HEK293 (cell line): ENCODE measurements at regions not wholly inside any gene's neighbourhood (a gene's known extent, or its start where the extent isn't known, plus 50 kb on each side); places are given as distances from the start of the nearest gene placed in this dataset.
A peak's percentile ranks its signal among the peaks of the same experiment; 100 is the strongest.

ENCODE experiments used
- ATF2 ChIP-seq: fragments of 450-650 bp; formaldehyde crosslinking; IDR thresholded peaks from 2 replicates; pipeline ENCODE4 v1.5.1; 2016; ENCODE audit warnings: missing biosample characterization, missing genetic modification characterization, low read depth
- BCL6B ChIP-seq: fragments of 450-650 bp; formaldehyde crosslinking; IDR thresholded peaks from 2 replicates; pipeline ENCODE4 v1.5.1; 2017; ENCODE audit warnings: missing biosample characterization, missing genetic modification characterization
- EGR2 ChIP-seq: fragments of 450-650 bp; formaldehyde crosslinking; IDR thresholded peaks from 2 replicates; pipeline ENCODE4 v1.5.1; 2016; ENCODE audit warnings: low read depth, missing biosample characterization, missing genetic modification characterization
- GLIS1 ChIP-seq: fragments of 450-650 bp; formaldehyde crosslinking; IDR thresholded peaks from 2 replicates; pipeline ENCODE4 v1.5.1; 2016; ENCODE audit warnings: missing biosample characterization, missing genetic modification characterization
- GLIS2 ChIP-seq: fragments of 450-650 bp; formaldehyde crosslinking; IDR thresholded peaks from 2 replicates; pipeline ENCODE4 v1.5.1; 2016; ENCODE audit warnings: missing biosample characterization, missing genetic modification characterization
- HIC1 ChIP-seq: fragments of 450-650 bp; formaldehyde crosslinking; IDR thresholded peaks from 2 replicates; pipeline ENCODE4 v1.5.1; 2016; ENCODE audit warnings: missing biosample characterization, missing genetic modification characterization
- HOXC10 ChIP-seq: sonication (generic); formaldehyde crosslinking; IDR thresholded peaks from 2 replicates; pipeline ENCODE4 v1.8.1; 2023; ENCODE audit warnings: mild to moderate bottlenecking, missing genetic modification reagents
- KLF1 ChIP-seq: fragments of 450-650 bp; formaldehyde crosslinking; IDR thresholded peaks from 2 replicates; pipeline ENCODE4 v1.5.1; 2016; ENCODE audit warnings: missing biosample characterization, missing genetic modification characterization
- MZF1 ChIP-seq: fragments of 450-650 bp; formaldehyde crosslinking; IDR thresholded peaks from 2 replicates; pipeline ENCODE4 v1.5.1; 2017; ENCODE audit warnings: missing biosample characterization, missing genetic modification characterization, borderline replicate concordance
- SETDB1 ChIP-seq: IDR thresholded peaks from one replicate; pipeline ENCODE4 v1.6.1; 2017; ENCODE audit warnings: mild to moderate bottlenecking, low read length, moderate library complexity, mixed read lengths; ENCODE audit not compliant: insufficient read length
- YY2 ChIP-seq: fragments of 450-650 bp; formaldehyde crosslinking; IDR thresholded peaks from 2 replicates; pipeline ENCODE4 v1.5.1; 2016; ENCODE audit warnings: missing biosample characterization, missing genetic modification characterization
- ZBTB21 ChIP-seq: fragments of 450-650 bp; formaldehyde crosslinking; IDR thresholded peaks from 2 replicates; pipeline ENCODE4 v1.5.1; 2017; ENCODE audit warnings: missing biosample characterization, missing genetic modification characterization
- ZBTB6 ChIP-seq: fragments of 450-650 bp; formaldehyde crosslinking; IDR thresholded peaks from 2 replicates; pipeline ENCODE4 v1.5.1; 2017; ENCODE audit warnings: missing biosample characterization, missing genetic modification characterization
- ZEB2 ChIP-seq: fragments of 450-650 bp; formaldehyde crosslinking; IDR thresholded peaks from 2 replicates; pipeline ENCODE4 v1.5.1; 2016; ENCODE audit warnings: missing biosample characterization, missing genetic modification characterization
- ZFHX2 ChIP-seq: fragments of 450-650 bp; formaldehyde crosslinking; conservative IDR thresholded peaks from 2 replicates; pipeline ENCODE4 v1.5.1; 2016; ENCODE audit warnings: missing biosample characterization, missing genetic modification characterization
- ZFP3 ChIP-seq: fragments of 450-650 bp; formaldehyde crosslinking; IDR thresholded peaks from 2 replicates; pipeline ENCODE4 v1.5.1; 2016; ENCODE audit warnings: low read depth, missing biosample characterization, missing genetic modification characterization
- ZNF157 ChIP-seq: fragments of 450-650 bp; formaldehyde crosslinking; IDR thresholded peaks from 2 replicates; pipeline ENCODE4 v1.5.1; 2016; ENCODE audit warnings: missing biosample characterization, missing genetic modification characterization
- ZNF16 ChIP-seq: fragments of 450-650 bp; formaldehyde crosslinking; IDR thresholded peaks from 2 replicates; pipeline ENCODE4 v1.5.1; 2016; ENCODE audit warnings: low read depth, missing biosample characterization, missing genetic modification characterization
- ZNF202 ChIP-seq: fragments of 450-650 bp; formaldehyde crosslinking; IDR thresholded peaks from 2 replicates; pipeline ENCODE4 v1.5.1; 2016; ENCODE audit warnings: missing biosample characterization, missing genetic modification characterization, borderline replicate concordance
- ZNF214 ChIP-seq: fragments of 450-650 bp; formaldehyde crosslinking; IDR thresholded peaks from 2 replicates; pipeline ENCODE4 v1.5.1; 2017; ENCODE audit warnings: missing biosample characterization, mild to moderate bottlenecking, missing genetic modification characterization, borderline replicate concordance
- ZNF398 ChIP-seq: fragments of 450-650 bp; formaldehyde crosslinking; IDR thresholded peaks from 2 replicates; pipeline ENCODE4 v1.5.1; 2017; ENCODE audit warnings: missing biosample characterization, missing genetic modification characterization
- ZNF423 ChIP-seq: fragments of 450-650 bp; formaldehyde crosslinking; IDR thresholded peaks from 2 replicates; pipeline ENCODE4 v1.5.1; 2016; ENCODE audit warnings: missing biosample characterization, missing genetic modification characterization
- ZNF449 ChIP-seq: fragments of 450-650 bp; formaldehyde crosslinking; IDR thresholded peaks from 2 replicates; pipeline ENCODE4 v1.5.1; 2017; ENCODE audit warnings: missing biosample characterization, mild to moderate bottlenecking, missing genetic modification characterization, moderate library complexity
- ZNF48 ChIP-seq: fragments of 450-650 bp; formaldehyde crosslinking; IDR thresholded peaks from 2 replicates; pipeline ENCODE4 v1.5.1; 2016; ENCODE audit warnings: missing biosample characterization, missing genetic modification characterization
- ZNF501 ChIP-seq: fragments of 450-650 bp; formaldehyde crosslinking; IDR thresholded peaks from 2 replicates; pipeline ENCODE4 v1.5.1; 2016; ENCODE audit warnings: missing biosample characterization, missing genetic modification characterization
- ZNF529 ChIP-seq: fragments of 450-650 bp; formaldehyde crosslinking; IDR thresholded peaks from 2 replicates; pipeline ENCODE4 v1.5.1; 2017; ENCODE audit warnings: missing genetic modification characterization, missing biosample characterization; ENCODE audit not compliant: insufficient replicate concordance
- ZNF544 ChIP-seq: fragments of 450-650 bp; formaldehyde crosslinking; IDR thresholded peaks from 2 replicates; pipeline ENCODE4 v1.5.0; 2017; ENCODE audit warnings: missing biosample characterization, missing genetic modification characterization
- ZSCAN23 ChIP-seq: fragments of 450-650 bp; formaldehyde crosslinking; IDR thresholded peaks from 2 replicates; pipeline ENCODE4 v1.5.1; 2016; ENCODE audit warnings: missing biosample characterization, missing genetic modification characterization
- ZSCAN30 ChIP-seq: fragments of 450-650 bp; IDR thresholded peaks from 2 replicates; pipeline ENCODE4 v1.5.1; 2018; ENCODE audit warnings: missing biosample characterization, mild to moderate bottlenecking, missing genetic modification characterization, moderate library complexity

- TF ChIP-seq HIC1 (tag by site-specific recombination) = no peak
- TF ChIP-seq ZEB2 = 0 out of 2 replicates have a peak, but pooled peaks have one; percentile 28
- TF ChIP-seq ZNF48 = no peak
- TF ChIP-seq KLF1 = no peak
- TF ChIP-seq ZNF423 (tag by site-specific recombination) = no peak
- TF ChIP-seq ZBTB6 (tag by site-specific recombination) = no peak
- no peak for TF ChIP-seq ZNF16 (tag by site-specific recombination)
- no peak for TF ChIP-seq ZFP3 (tag by site-specific recombination)
- no peak for TF ChIP-seq MZF1
- TF ChIP-seq ZFHX2 (tag by site-specific recombination) = peak; percentile 92
- no peak for TF ChIP-seq HOXC10 (CRISPR knock-in tag)
- TF ChIP-seq SETDB1 = no peak
- peak; percentile 62; the same call in 1 of the 2 replicates for TF ChIP-seq ZBTB21 (tag by site-specific recombination)
- no peak for TF ChIP-seq ZNF501 (tag by site-specific recombination)
- TF ChIP-seq ZNF214 (tag by site-specific recombination) = no peak
- TF ChIP-seq ZSCAN30 (tag by site-specific recombination) = peak; percentile 52; the same call in 1 of the 2 replicates
- no peak for TF ChIP-seq ZNF202 (tag by site-specific recombination)
- TF ChIP-seq ZNF398 = no peak
- no peak for TF ChIP-seq ZNF157 (tag by site-specific recombination)
- TF ChIP-seq BCL6B = no peak
- TF ChIP-seq ZNF529 (tag by site-specific recombination) = no peak
- no peak for TF ChIP-seq ZNF544 (tag by site-specific recombination)
- no peak for TF ChIP-seq YY2
- peak; percentile 91 for TF ChIP-seq GLIS1 (tag by site-specific recombination)
- no peak for TF ChIP-seq ZSCAN23 (tag by site-specific recombination)
- peak; percentile 34; the same call in 1 of the 2 replicates for TF ChIP-seq GLIS2 (tag by site-specific recombination)
- peak; percentile 97 for TF ChIP-seq ZNF449
- peak; percentile 78 for TF ChIP-seq ATF2 (tag by site-specific recombination)
- peak; percentile 95 for TF ChIP-seq EGR2 (tag by site-specific recombination)
Measured at GRCh38 chr22:27667121-27667843, 134.3 kb downstream of the MN1 start (continued).
